ENCODE measurements at regions not wholly inside any gene's neighbourhood (a gene's known extent, or its start where the extent isn't known, plus 50 kb on each side); places are given as distances from the start of the nearest gene placed in this dataset.

DNA sequence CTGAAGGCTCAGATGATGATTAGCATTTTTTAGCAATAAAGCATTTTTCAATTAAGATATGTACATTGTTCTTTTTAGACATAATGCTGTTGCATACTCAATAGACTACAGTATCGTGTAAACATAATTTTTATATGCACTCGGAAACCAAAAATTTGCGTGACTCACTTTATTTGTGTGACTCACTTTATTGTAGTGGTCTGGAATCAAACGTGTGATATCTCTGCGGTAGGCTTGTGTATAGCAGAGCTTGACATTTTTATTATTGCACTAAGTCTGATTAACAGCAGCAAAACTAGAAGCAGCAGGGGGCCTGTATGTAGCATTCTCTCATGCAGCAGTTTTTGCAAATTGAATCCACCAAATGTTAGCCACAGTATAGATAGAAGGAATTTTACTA is 119.1 kb upstream of the PRDX4 start:
- no peaks in the 10 kb centered on the region for H3K4me1 ChIP-seq
- 52 to 74% methylated on average over 5 of the region's 5 CpGs for WGBS, 2 donors
- H3K4me3 ChIP-seq, result no peak overlapping the region
- ATAC-seq (no peak), DNase-seq (no peak), FAIRE-seq (no peak)
- no peak overlapping the region for H3K27ac ChIP-seq
- H3K27me3 ChIP-seq, result peaks cover 0 to 8% (median 0%) of the 10 kb centered on the region in 4 donors
- intact Hi-C loops (cut with DNase I), result no loop called here
- TF ChIP-seq, protein P1, sequence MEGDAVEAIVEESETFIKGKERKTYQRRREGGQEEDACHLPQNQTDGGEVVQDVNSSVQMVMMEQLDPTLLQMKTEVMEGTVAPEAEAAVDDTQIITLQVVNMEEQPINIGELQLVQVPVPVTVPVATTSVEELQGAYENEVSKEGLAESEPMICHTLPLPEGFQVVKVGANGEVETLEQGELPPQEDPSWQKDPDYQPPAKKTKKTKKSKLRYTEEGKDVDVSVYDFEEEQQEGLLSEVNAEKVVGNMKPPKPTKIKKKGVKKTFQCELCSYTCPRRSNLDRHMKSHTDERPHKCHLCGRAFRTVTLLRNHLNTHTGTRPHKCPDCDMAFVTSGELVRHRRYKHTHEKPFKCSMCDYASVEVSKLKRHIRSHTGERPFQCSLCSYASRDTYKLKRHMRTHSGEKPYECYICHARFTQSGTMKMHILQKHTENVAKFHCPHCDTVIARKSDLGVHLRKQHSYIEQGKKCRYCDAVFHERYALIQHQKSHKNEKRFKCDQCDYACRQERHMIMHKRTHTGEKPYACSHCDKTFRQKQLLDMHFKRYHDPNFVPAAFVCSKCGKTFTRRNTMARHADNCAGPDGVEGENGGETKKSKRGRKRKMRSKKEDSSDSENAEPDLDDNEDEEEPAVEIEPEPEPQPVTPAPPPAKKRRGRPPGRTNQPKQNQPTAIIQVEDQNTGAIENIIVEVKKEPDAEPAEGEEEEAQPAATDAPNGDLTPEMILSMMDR (IDR thresholded peaks at IDR 0.05), result no peak
- H3K36me3 ChIP-seq, result no peaks in the 10 kb centered on the region
- H3K9me3 ChIP-seq, result no peaks in the 10 kb centered on the region

DNA sequence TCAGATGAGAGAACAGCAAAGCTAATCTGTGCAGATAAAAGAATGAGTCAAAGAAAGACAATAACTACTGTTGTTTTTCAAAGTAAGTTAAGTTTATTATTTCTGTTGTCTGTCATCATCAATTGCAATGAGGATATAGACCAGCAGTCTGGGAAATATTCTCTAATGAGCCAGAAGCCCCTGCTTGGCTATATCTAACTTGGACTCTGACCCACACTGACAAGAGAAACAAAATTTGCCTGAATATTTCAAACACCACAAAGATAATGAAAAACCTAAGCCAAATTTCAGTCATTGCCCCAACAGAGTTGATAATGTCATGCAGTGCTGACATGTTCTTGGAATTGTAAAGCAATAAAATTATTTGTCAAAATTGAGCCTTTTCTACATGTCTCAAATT is 115.0 kb upstream of the PRDX4 start:
- Histone ChIP-seq H3K9me3 (no peaks in the 10 kb centered on the region), H3K27me3 (peaks cover 0 to 8% (median 0%) of the 10 kb centered on the region in 4 donors), H3K4me1 (no peaks in the 10 kb centered on the region), H3K4me3 (no peak overlapping the region), H3K36me3 (no peaks in the 10 kb centered on the region), H3K27ac (no peak overlapping the region)
- intact Hi-C loops (cut with DNase I), result no loop called here
- no peak for ATAC-seq
- TF ChIP-seq, protein P1 (IDR thresholded peaks at IDR 0.05), result no peak
- no peak for FAIRE-seq
- no peak for DNase-seq

DNA sequence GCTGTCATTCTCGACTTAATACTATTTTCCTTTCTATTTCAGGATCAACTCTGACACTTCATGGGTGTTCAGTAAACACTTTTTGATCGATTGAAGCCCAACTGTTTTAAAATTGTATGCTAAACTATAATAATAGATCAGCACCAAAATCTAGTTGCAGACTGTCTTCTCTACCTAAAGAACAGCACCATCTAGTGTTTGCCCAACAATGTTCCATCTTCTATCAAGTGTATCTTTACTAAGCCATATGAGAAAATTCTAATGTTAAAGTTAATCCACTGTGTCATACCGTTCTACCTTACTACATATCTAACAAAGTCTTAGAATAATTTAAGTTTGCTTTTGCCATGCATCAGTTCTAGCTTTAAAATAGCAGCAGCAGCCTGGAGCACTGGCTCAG is 113.0 kb upstream of the PRDX4 start:
- no peaks in the 10 kb centered on the region for H3K36me3 ChIP-seq
- peak; percentile 96 for FAIRE-seq
- H3K27me3 ChIP-seq, result peaks cover 0 to 8% (median 0%) of the 10 kb centered on the region in 4 donors
- no peaks in the 10 kb centered on the region for H3K4me1 ChIP-seq
- TF ChIP-seq, protein P1 (IDR thresholded peaks at IDR 0.05), result peak; percentile 29 to 50 (median 42)
- ATAC-seq, result peak; percentile 63 to 77 (median 74)
- H3K27ac ChIP-seq, result no peak overlapping the region
- no peak for DNase-seq
- WGBS, 2 donors, result 1 to 8% methylated on average over 3 of the region's 3 CpGs
- no peaks in the 10 kb centered on the region for H3K9me3 ChIP-seq
- intact Hi-C loops (cut with DNase I), result no loop called here
- no peak overlapping the region for H3K4me3 ChIP-seq

DNA sequence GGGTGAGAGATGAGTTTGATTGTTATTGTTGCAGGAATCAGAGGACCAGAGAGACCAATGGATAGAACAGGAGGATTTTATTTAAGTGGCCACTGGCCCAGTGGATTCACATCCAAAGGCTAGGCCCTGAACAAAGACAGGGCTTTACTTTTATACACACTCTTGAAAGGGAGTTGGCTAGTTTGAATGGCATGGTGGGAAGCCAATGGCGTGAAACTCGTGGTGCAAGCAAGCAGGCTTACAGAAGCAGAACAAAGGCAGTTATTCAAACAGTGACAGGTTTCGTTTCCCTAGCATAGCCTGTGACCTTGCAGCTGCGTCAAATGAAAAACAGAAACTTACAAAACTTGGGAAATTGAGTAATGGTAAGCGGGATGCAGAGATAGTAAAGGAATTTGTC is 110.2 kb upstream of the PRDX4 start:
- peaks cover 0 to 1% (median 0%) of the 10 kb centered on the region in 4 donors for H3K27me3 ChIP-seq
- H3K9me3 ChIP-seq, result no peaks in the 10 kb centered on the region
- H3K4me1 ChIP-seq, result no peaks in the 10 kb centered on the region
- FAIRE-seq (no peak), DNase-seq (no peak), ATAC-seq (no peak)
- intact Hi-C loops (cut with DNase I), result no loop called here
- TF ChIP-seq, protein P1 (IDR thresholded peaks at IDR 0.05), result no peak
- no peaks in the 10 kb centered on the region for H3K36me3 ChIP-seq
- no peak overlapping the region for H3K4me3 ChIP-seq
- no peak overlapping the region for H3K27ac ChIP-seq
- 54 to 59% methylated on average over 5 of the region's 5 CpGs for WGBS, 2 donors

DNA sequence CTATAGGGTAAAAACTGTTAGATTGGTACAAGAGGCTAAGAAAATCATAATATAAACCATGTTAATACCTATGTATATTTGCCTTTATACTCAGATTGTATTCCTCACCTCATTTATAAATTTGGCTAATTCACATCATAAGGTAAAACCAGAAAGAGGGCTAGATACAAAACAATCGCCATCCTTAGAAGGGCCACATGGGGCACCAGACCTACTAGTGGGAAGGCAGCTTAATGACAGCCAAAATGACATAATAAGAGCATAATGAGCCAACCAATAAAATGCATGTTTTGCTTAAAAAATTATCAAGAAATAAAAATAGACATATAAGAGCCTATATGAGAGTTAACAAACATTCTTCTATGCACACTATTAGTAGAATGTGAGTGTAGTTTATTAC is 107.3 kb upstream of the PRDX4 start:
- H3K4me3 ChIP-seq, result no peak overlapping the region
- FAIRE-seq (no peak), DNase-seq (no peak), ATAC-seq (no peak)
- H3K27ac ChIP-seq, result no peak overlapping the region
- no peaks in the 10 kb centered on the region for H3K36me3 ChIP-seq
- H3K27me3 ChIP-seq, result no peaks in the 10 kb centered on the region
- TF ChIP-seq, protein P1 (IDR thresholded peaks at IDR 0.05), result no peak
- no peaks in the 10 kb centered on the region for H3K4me1 ChIP-seq
- intact Hi-C loops (cut with DNase I), result no loop called here
- 66 to 69% methylated on average over 1 of the region's 1 CpG for WGBS, 2 donors
- no peaks in the 10 kb centered on the region for H3K9me3 ChIP-seq

Data from pancreas (tissue), 10 donors.